ENCODE measurements at regions not wholly inside any gene's neighbourhood (a gene's known extent, or its start where the extent isn't known, plus 50 kb on each side); places are given as distances from the start of the nearest gene placed in this dataset.

- DNase-seq, result peak; percentile 37
These were observed 247.0 kb upstream of the PPP2R2D start for GRCh38 chr10:131653554-131654470.

- DNase-seq, result no peak
These were observed 246.2 kb upstream of the PPP2R2D start for GRCh38 chr10:131654471-131655087.

- peak; percentile 78 for DNase-seq
These were observed 245.5 kb upstream of the PPP2R2D start for GRCh38 chr10:131655101-131655849.

GRCh38 chr10:131656009-131656408 is 244.8 kb upstream of the PPP2R2D start:
- no peak for DNase-seq

GRCh38 chr10:131656431-131656841 is 244.4 kb upstream of the PPP2R2D start:
- peak; percentile 46 for DNase-seq

- peak; percentile 27 for DNase-seq
These were observed 243.4 kb upstream of the PPP2R2D start for GRCh38 chr10:131657318-131657984.

- DNase-seq, result peak; percentile 21
These were observed 242.8 kb upstream of the PPP2R2D start for GRCh38 chr10:131657985-131658330.

GRCh38 chr10:131658476-131659110 is 242.2 kb upstream of the PPP2R2D start:
- DNase-seq, result peak; percentile 40

- DNase-seq, result no peak
These were observed 240.4 kb upstream of the PPP2R2D start for GRCh38 chr10:131660427-131660826.

- no peak for DNase-seq
These were observed 238.0 kb upstream of the PPP2R2D start for GRCh38 chr10:131662851-131663250.

DNA sequence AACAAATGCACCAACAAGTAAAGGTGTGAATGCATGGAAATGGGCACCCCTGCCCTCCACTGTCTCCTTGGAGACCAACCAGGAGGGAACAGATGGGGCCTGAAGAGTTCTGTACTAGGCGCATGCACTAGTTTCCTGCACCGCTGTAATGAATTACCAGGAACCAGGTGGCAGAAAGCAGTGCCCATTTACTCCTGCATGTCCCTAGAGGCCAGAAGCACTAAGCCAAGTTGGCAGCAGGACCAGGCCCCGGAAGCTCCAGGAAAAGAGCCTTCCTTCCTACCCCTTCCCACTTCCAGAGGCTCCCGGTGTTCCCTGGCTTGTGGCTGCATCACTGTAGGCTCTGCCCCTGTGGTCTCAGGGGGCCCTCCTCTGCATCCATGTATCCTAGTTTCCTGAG is 237.5 kb upstream of the PPP2R2D start:
- DNase-seq, result no peak

GRCh38 chr10:131666091-131666490 is 234.7 kb upstream of the PPP2R2D start:
- DNase-seq, result no peak

- no peak for DNase-seq
These were observed 233.8 kb upstream of the PPP2R2D start for GRCh38 chr10:131667047-131667446.

GRCh38 chr10:131667561-131667960 is 233.2 kb upstream of the PPP2R2D start:
- no peak for DNase-seq

- no peak for DNase-seq
These were observed 231.9 kb upstream of the PPP2R2D start for GRCh38 chr10:131668903-131669302.

DNA sequence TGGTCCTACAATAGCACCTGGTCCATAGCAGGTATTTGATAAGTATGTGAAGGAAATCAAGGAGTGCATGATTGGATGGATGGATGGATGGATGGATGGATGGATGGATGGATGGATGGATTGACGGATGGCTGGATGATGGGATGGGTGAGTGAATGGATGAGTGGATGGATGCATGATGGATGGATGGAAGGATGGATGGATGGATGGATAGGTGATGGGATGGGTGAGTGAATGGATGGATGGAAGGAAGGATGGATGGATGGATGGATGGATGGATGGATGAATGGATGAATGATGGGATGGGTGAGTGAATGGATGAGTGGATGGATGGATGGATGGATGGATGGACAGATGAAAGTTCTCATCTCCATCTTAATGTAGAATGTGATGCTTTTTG is 231.0 kb upstream of the PPP2R2D start:
- DNase-seq, result no peak

- DNase-seq, result no peak
These were observed 230.5 kb upstream of the PPP2R2D start for GRCh38 chr10:131670341-131670740.

GRCh38 chr10:131673396-131673795 is 227.4 kb upstream of the PPP2R2D start:
- DNase-seq, result no peak

DNA sequence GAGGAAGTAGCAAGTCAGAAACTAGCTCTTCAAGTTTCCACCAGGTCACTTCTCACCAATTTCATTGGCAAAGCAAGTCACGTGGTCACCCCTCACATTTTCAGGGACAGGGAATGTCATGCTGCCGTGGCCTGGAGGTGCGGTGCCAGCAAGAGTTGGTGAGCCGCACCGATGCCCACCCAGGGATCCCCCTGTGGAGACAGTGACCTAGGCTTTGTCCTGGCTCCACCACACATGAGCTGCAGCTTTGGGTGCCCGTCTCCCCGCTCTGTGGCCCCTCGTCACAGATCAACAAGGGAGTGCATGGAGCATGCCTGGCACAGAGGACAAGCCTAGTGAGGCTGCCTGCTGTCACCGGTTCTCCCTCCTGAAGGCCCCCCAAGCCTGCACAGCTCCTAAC is 226.7 kb upstream of the PPP2R2D start:
- no peak for DNase-seq

GRCh38 chr10:131675104-131675503 is 225.7 kb upstream of the PPP2R2D start:
- DNase-seq, result no peak

- DNase-seq, result no peak
These were observed 224.6 kb upstream of the PPP2R2D start for GRCh38 chr10:131676046-131676799.
